Fibroblast of the conjunctiva (primary cell): ENCODE measurements at regions not wholly inside any gene's neighbourhood (a gene's known extent, or its start where the extent isn't known, plus 50 kb on each side); places are given as distances from the start of the nearest gene placed in this dataset.
"Not testable (repeated sequence)": the region's sequence is repeated elsewhere in the genome, so short reads cannot be mapped to it uniquely, and the experiment has no call there.

ENCODE experiments used
- DNase-seq: peaks from one replicate; pipeline ENCODE4 v3.0.0-alpha.2; 2010; ENCODE audit warnings: low read depth

- no peak for DNase-seq
These were observed 242.8 kb upstream of the JADE1 start for GRCh38 chr4:128566693-128567092.

GRCh38 chr4:128565565-128566186, 243.8 kb upstream of the JADE1 start:
- DNase-seq: no peak

GRCh38 chr4:128565054-128565453, 244.4 kb upstream of the JADE1 start:
- no peak for DNase-seq

- no peak for DNase-seq
These were observed 245.3 kb upstream of the JADE1 start for GRCh38 chr4:128564081-128564630.

GRCh38 chr4:128560754-128561495, 248.6 kb upstream of the JADE1 start:
- no peak for DNase-seq

- peak; percentile 44 for DNase-seq
These were observed 250.4 kb upstream of the JADE1 start for GRCh38 chr4:128558896-128559679.

- DNase-seq: no peak
These were observed 252.7 kb upstream of the JADE1 start for GRCh38 chr4:128556756-128557155.

GRCh38 chr4:128553686-128554515, 255.6 kb upstream of the JADE1 start:
- DNase-seq: no peak

- DNase-seq: no peak
These were observed 257.0 kb upstream of the JADE1 start for GRCh38 chr4:128552586-128552907.

- DNase-seq: no peak
These were observed 258.2 kb upstream of the JADE1 start for GRCh38 chr4:128551280-128551679.

GRCh38 chr4:128550060-128550459, 259.4 kb upstream of the JADE1 start:
- no peak for DNase-seq

GRCh38 chr4:128549636-128550035, 259.9 kb upstream of the JADE1 start:
- no peak for DNase-seq

- DNase-seq: no peak
These were observed 260.8 kb upstream of the PGRMC2 start for GRCh38 chr4:128548381-128548780.

GRCh38 chr4:128544272-128544671, 256.7 kb upstream of the PGRMC2 start:
- no peak for DNase-seq

GRCh38 chr4:128543696-128544095, 256.1 kb upstream of the PGRMC2 start:
- DNase-seq: no peak

GRCh38 chr4:128542047-128542446, 254.4 kb upstream of the PGRMC2 start:
- DNase-seq: no peak

GRCh38 chr4:128540122-128540521, 252.5 kb upstream of the PGRMC2 start:
- no peak for DNase-seq

GRCh38 chr4:128538111-128538882, 250.7 kb upstream of the PGRMC2 start:
- no peak for DNase-seq

GRCh38 chr4:128536746-128537145, 249.1 kb upstream of the PGRMC2 start:
- no peak for DNase-seq

GRCh38 chr4:128535510-128535909, 247.9 kb upstream of the PGRMC2 start:
- DNase-seq: not testable (repeated sequence)
